ENCODE measurements at regions not wholly inside any gene's neighbourhood (a gene's known extent, or its start where the extent isn't known, plus 50 kb on each side); places are given as distances from the start of the nearest gene placed in this dataset.
"Not testable (repeated sequence)": the region's sequence is repeated elsewhere in the genome, so short reads cannot be mapped to it uniquely, and the experiment has no call there.

- not testable (repeated sequence) for TF ChIP-seq SP1 (CRISPR knock-in tag; conservative IDR thresholded peaks at IDR 0.05); ATF1 (CRISPR knock-in tag; IDR thresholded peaks at IDR 0.05); CTCF (IDR thresholded peaks at IDR 0.05); MLX (CRISPR knock-in tag; IDR thresholded peaks at IDR 0.05); CBFB (CRISPR knock-in tag; IDR thresholded peaks at IDR 0.05; ENCODE audit: low read depth)
- TF ChIP-seq, protein P1, sequence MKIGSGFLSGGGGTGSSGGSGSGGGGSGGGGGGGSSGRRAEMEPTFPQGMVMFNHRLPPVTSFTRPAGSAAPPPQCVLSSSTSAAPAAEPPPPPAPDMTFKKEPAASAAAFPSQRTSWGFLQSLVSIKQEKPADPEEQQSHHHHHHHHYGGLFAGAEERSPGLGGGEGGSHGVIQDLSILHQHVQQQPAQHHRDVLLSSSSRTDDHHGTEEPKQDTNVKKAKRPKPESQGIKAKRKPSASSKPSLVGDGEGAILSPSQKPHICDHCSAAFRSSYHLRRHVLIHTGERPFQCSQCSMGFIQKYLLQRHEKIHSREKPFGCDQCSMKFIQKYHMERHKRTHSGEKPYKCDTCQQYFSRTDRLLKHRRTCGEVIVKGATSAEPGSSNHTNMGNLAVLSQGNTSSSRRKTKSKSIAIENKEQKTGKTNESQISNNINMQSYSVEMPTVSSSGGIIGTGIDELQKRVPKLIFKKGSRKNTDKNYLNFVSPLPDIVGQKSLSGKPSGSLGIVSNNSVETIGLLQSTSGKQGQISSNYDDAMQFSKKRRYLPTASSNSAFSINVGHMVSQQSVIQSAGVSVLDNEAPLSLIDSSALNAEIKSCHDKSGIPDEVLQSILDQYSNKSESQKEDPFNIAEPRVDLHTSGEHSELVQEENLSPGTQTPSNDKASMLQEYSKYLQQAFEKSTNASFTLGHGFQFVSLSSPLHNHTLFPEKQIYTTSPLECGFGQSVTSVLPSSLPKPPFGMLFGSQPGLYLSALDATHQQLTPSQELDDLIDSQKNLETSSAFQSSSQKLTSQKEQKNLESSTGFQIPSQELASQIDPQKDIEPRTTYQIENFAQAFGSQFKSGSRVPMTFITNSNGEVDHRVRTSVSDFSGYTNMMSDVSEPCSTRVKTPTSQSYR (CRISPR knock-in tag; IDR thresholded peaks at IDR 0.05): not testable (repeated sequence)
Measured at GRCh38 chr21:13409184-13409583, 200.4 kb upstream of the POTED start.
